IMR-90 (cell line): ENCODE measurements at regions not wholly inside any gene's neighbourhood (a gene's known extent, or its start where the extent isn't known, plus 50 kb on each side); places are given as distances from the start of the nearest gene placed in this dataset.
"Not testable (repeated sequence)": the region's sequence is repeated elsewhere in the genome, so short reads cannot be mapped to it uniquely, and the experiment has no call there.

Experiments used
- ATAC-seq: fragments of 200-7000 bp; cut with Tn5 transposase; 2 replicates; pipeline ENCODE4 v1.9.1; 2020; ENCODE audit warnings: low read depth, mild to moderate bottlenecking, moderate library complexity
- BruUV-seq: library from RNA; stranded (reverse); fragments of 400-500 nt; replicated peaks from 2 replicates; lab custom pipeline; 2021; lab: Mats Ljungman, UMichigan
- CTCF ChIA-PET: fragments of 300-600 bp; formaldehyde crosslinking; extraction: SDS; loops from one replicate; lab custom pipeline; 2021; ENCODE audit warnings: antibody characterized with exemption; lab: Yijun Ruan, JAX
- POLR2A ChIA-PET: fragments of 300-600 bp; sonication (Branson Sonifier 250); formaldehyde crosslinking; loops from one replicate; lab custom pipeline; 2022; ENCODE audit warnings: antibody characterized with exemption; ENCODE audit not compliant: unreplicated experiment; lab: Charles Lee
- DNase-seq: peaks from one replicate; pipeline ENCODE4 v3.0.0; 2013
- H2AFZ ChIP-seq: replicated peaks from 2 replicates; pipeline ENCODE3; 2013; ENCODE audit warnings: low read length, mild to moderate bottlenecking; ENCODE audit not compliant: poor library complexity
- H2AK5ac ChIP-seq: 2 replicates; pipeline ENCODE4 v1.6.1; 2013; ENCODE audit warnings: low read depth, low read length, inconsistent platforms
- H2AK9ac ChIP-seq: replicated peaks from 2 replicates; pipeline ENCODE3; 2013; ENCODE audit warnings: mild to moderate bottlenecking, low read depth, low read length, moderate library complexity; ENCODE audit not compliant: poor library complexity
- H2BK120ac ChIP-seq: 2 replicates; pipeline ENCODE4 v1.6.1; 2013; ENCODE audit warnings: low read depth, low read length, inconsistent platforms
- H2BK15ac ChIP-seq: 3 replicates; pipeline ENCODE4 v1.6.1; 2013; ENCODE audit warnings: low read depth, low read length, inconsistent platforms
- H2BK20ac ChIP-seq: 2 replicates; pipeline ENCODE4 v1.6.1; 2013; ENCODE audit warnings: low read depth, mild to moderate bottlenecking, inconsistent platforms, low read length, moderate library complexity
- H2BK5ac ChIP-seq: 2 replicates; pipeline ENCODE4 v1.6.1; 2013; ENCODE audit warnings: mild to moderate bottlenecking, low read depth, low read length, inconsistent platforms; ENCODE audit not compliant: poor library complexity, severe bottlenecking
- H3K14ac ChIP-seq: replicated peaks from 2 replicates; pipeline ENCODE4 v1.6.1; 2013; ENCODE audit warnings: low read depth, low read length, inconsistent platforms
- H3K18ac ChIP-seq: 2 replicates; pipeline ENCODE4 v1.6.1; 2013; ENCODE audit warnings: low read depth, low read length, control low read depth
- H3K23ac ChIP-seq: 2 replicates; pipeline ENCODE4 v1.6.1; 2013; ENCODE audit warnings: low read depth, low read length, inconsistent platforms
- H3K27ac ChIP-seq: 2 replicates; pipeline ENCODE4 v1.5.1; 2013; ENCODE audit warnings: mild to moderate bottlenecking, control low read depth, low read length; ENCODE audit not compliant: insufficient read depth
- H3K27me3 ChIP-seq: 2 replicates; pipeline ENCODE4 v1.6.1; 2013; ENCODE audit warnings: low read length; ENCODE audit not compliant: control insufficient read depth, insufficient read depth
- H3K36me3 ChIP-seq: 2 replicates; pipeline ENCODE4 v1.6.1; 2013; ENCODE audit warnings: low read length, mixed read lengths; ENCODE audit not compliant: control insufficient read depth, insufficient read depth
- H3K4ac ChIP-seq: 2 replicates; pipeline ENCODE4 v1.6.1; 2013; ENCODE audit warnings: low read depth, low read length, inconsistent platforms
- H3K4me1 ChIP-seq: 2 replicates; pipeline ENCODE4 v1.6.1; 2013; ENCODE audit warnings: low read length, mixed read lengths; ENCODE audit not compliant: control insufficient read depth, insufficient read depth
- H3K4me2 ChIP-seq: 2 replicates; pipeline ENCODE4 v1.6.1; 2013; ENCODE audit warnings: low read depth, mild to moderate bottlenecking, control low read depth, low read length, moderate library complexity
- H3K4me3 ChIP-seq: 2 replicates; pipeline ENCODE4 v1.5.1; 2013; ENCODE audit warnings: low read depth, mild to moderate bottlenecking, control low read depth, low read length, moderate library complexity; ENCODE audit not compliant: insufficient read depth
- H3K56ac ChIP-seq: 2 replicates; pipeline ENCODE4 v1.6.1; 2013; ENCODE audit warnings: low read length, inconsistent platforms; ENCODE audit not compliant: insufficient read depth; ENCODE audit errors: extremely low read depth
- H3K79me1 ChIP-seq, 2 experiments: 2 replicates each; pipeline ENCODE4 v1.6.1; 2013; ENCODE audit warnings: low read length in 2 of 2, inconsistent platforms in 1 of 2, low read depth in 1 of 2
- H3K9ac ChIP-seq: 2 replicates; pipeline ENCODE4 v1.6.1; 2013; ENCODE audit warnings: low read depth, low read length, control low read depth
- H3K9me1 ChIP-seq: 2 replicates; pipeline ENCODE4 v1.6.1; 2013; ENCODE audit warnings: low read length, inconsistent platforms; ENCODE audit not compliant: insufficient read depth
- H3K9me3 ChIP-seq: 2 replicates; pipeline ENCODE4 v1.6.1; 2013; ENCODE audit warnings: low read length; ENCODE audit not compliant: control insufficient read depth, insufficient read depth
- H4K20me1 ChIP-seq: 2 replicates; pipeline ENCODE4 v1.6.1; 2013; ENCODE audit warnings: low read length, inconsistent platforms; ENCODE audit not compliant: insufficient read depth
- H4K5ac ChIP-seq: 2 replicates; pipeline ENCODE4 v1.6.1; 2013; ENCODE audit warnings: mild to moderate bottlenecking, low read depth, low read length, control low read depth
- H4K8ac ChIP-seq, 2 experiments: 2 replicates each; pipeline ENCODE4 v1.6.1; 2013; ENCODE audit warnings: low read depth in 2 of 2, low read length in 2 of 2, control low read depth in 1 of 2, inconsistent platforms in 1 of 2
- H4K91ac ChIP-seq: 2 replicates; pipeline ENCODE4 v1.6.1; 2013; ENCODE audit warnings: low read depth, low read length, inconsistent platforms; ENCODE audit not compliant: insufficient read depth
- BHLHE40 ChIP-seq: fragments of 150-350 bp; IDR thresholded peaks from 2 replicates; pipeline ENCODE4 v1.6.1; 2016; ENCODE audit warnings: mild to moderate bottlenecking, low read depth, low read length
- POLR2A ChIP-seq: IDR thresholded peaks from 2 replicates; pipeline ENCODE4 v1.6.1; 2012; ENCODE audit warnings: mild to moderate bottlenecking, low read depth, low read length
- RCOR1 ChIP-seq: IDR thresholded peaks from 2 replicates; pipeline ENCODE4 v1.6.1; 2012; ENCODE audit warnings: mild to moderate bottlenecking, low read length, improper control_type of control experiment; ENCODE audit not compliant: insufficient replicate concordance
- RFX5 ChIP-seq: IDR thresholded peaks from 2 replicates; pipeline ENCODE4 v1.8.0; 2012; ENCODE audit warnings: low read depth, mild to moderate bottlenecking, low read length, moderate library complexity
- SMC3 ChIP-seq: fragments of 150-350 bp; IDR thresholded peaks from 2 replicates; pipeline ENCODE4 v1.6.1; 2016; ENCODE audit warnings: low read depth, mild to moderate bottlenecking, antibody characterized with exemption, low read length, moderate library complexity
- WGBS, 2 experiments: methylation state at CpG; one replicate each; pipeline versions ENCODE4 v1.1.5 to v1.1.7; 2013; ENCODE audit warnings: missing lambda C conversion rate in 2 of 2; ENCODE audit not compliant: insufficient read length in 1 of 2; ENCODE audit errors: extremely low coverage in 2 of 2; 5-methylcytosine and 5-hydroxymethylcytosine counted together
- dilution Hi-C: fragments of 300-500 bp; cut with HindIII; formaldehyde crosslinking; loops from one replicate; pipeline ENCODE4 v1.14.3; 2018; ENCODE audit warnings: low sequenced_read_pairs; ENCODE audit not compliant: unreplicated experiment
- in situ Hi-C: fragments of 300-500 bp; cut with MboI; formaldehyde crosslinking; loops from 3 replicates; pipeline ENCODE4 v1.14.3; 2019; ENCODE audit warnings: low sequenced_read_pairs, inconsistent platforms, mixed read lengths
- intact Hi-C: fragments of 100-400 bp; cut with micrococcal nuclease; formaldehyde crosslinking; loops from 2 replicates; pipeline ENCODE4 v1.10.0; 2022

DNA sequence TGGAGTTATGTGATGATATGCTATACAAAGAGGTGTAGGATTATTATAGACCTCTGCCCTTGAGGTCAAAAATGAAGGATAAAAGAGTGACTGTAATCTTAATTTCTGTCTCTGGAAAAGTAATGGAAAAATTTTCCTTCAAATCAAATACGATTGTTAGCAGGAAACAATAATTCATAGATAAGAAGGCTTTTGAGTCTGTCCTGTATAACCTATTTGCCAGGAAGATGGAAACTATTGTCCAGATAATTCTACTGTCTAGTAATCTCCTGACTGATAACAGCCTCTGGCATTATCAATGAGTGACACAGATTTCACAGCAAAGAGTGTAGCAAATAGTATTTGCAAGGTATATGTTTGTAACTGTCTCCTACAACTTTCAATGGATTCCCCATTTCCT, 307.8 kb downstream of the MTX2 start:
- ChIA-PET POLR2A (no interaction called here), CTCF (no interaction called here)
- no peaks in the 10 kb centered on the region for H4K20me1 ChIP-seq
- H3K27ac ChIP-seq, result no peak overlapping the region
- H3K14ac ChIP-seq, result no peak overlapping the region
- no peaks in the 10 kb centered on the region for H3K36me3 ChIP-seq
- H3K4ac ChIP-seq, result no peak overlapping the region
- no peaks in the 10 kb centered on the region; the same call in none of the 2 replicates for H3K27me3 ChIP-seq
- DNase-seq (no peak), ATAC-seq (no peak)
- H4K91ac ChIP-seq, result no peak overlapping the region
- no TSS peak for BruUV-seq
- H3K18ac ChIP-seq, result no peak overlapping the region
- H3K4me3 ChIP-seq, result no peak overlapping the region
- H3K56ac ChIP-seq, result no peak overlapping the region
- no peak overlapping the region for H4K8ac ChIP-seq
- no CpG with 5 or more reads among the region's 1 CpG for WGBS, 2 experiments
- H2BK120ac ChIP-seq, result no peak overlapping the region
- H2AK9ac ChIP-seq, result no peak overlapping the region
- H2BK20ac ChIP-seq, result no peak overlapping the region
- no peak overlapping the region for H2BK5ac ChIP-seq
- H3K23ac ChIP-seq, result no peak overlapping the region
- H3K9ac ChIP-seq, result no peak overlapping the region
- H2AK5ac ChIP-seq, result no peak overlapping the region
- dilution Hi-C loops (no loop called here), intact Hi-C loops (no loop called here), in situ Hi-C loops (no loop called here)
- no peak overlapping the region for H3K4me2 ChIP-seq
- no peaks in the 10 kb centered on the region for H3K9me3 ChIP-seq
- H2BK15ac ChIP-seq, result no peak overlapping the region
- H3K79me1 ChIP-seq, result no peaks in the 10 kb centered on the region
- no peak overlapping the region for H2AFZ ChIP-seq
- H3K9me1 ChIP-seq, result no peaks in the 10 kb centered on the region
- TF ChIP-seq BHLHE40 (no peak), POLR2A (no peak), RFX5 (no peak), SMC3 (no peak), RCOR1 (no peak)
- H4K5ac ChIP-seq, result no peak overlapping the region
- H3K4me1 ChIP-seq, result no peaks in the 10 kb centered on the region

DNA sequence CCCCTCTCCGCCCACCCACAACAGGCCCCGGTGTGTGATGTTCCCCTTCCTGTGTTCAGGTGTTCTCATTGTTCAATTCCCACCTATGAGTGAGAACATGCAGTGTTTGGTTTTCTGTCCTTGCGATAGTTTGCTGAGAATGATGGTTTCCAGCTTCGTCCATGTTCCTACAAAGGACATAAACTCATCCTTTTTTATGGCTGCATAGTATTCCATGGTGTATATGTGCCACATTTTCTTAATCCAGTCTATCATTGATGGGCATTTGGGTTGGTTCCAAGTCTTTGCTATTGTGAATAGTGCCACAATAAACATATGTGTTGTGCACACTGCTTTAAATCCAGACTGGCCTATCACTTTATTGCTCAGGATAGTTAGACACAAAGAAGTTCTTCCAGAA, 309.1 kb downstream of the MTX2 start:
- H2BK20ac ChIP-seq, H3K36me3 ChIP-seq, H3K23ac ChIP-seq, H2BK5ac ChIP-seq, H3K4me3 ChIP-seq, intact Hi-C loops, H3K4me2 ChIP-seq, H3K14ac ChIP-seq, H3K18ac ChIP-seq, H4K20me1 ChIP-seq, H3K79me1 ChIP-seq, H3K9me1 ChIP-seq, in situ Hi-C loops, H3K56ac ChIP-seq, DNase-seq, H3K9me3 ChIP-seq, H4K5ac ChIP-seq, H2AFZ ChIP-seq, H4K91ac ChIP-seq, H3K9ac ChIP-seq, ATAC-seq, H3K4ac ChIP-seq, CTCF ChIA-PET, H3K4me1 ChIP-seq, H4K8ac ChIP-seq, H2AK9ac ChIP-seq, H3K27me3 ChIP-seq, POLR2A ChIA-PET, H3K27ac ChIP-seq, H2BK15ac ChIP-seq, dilution Hi-C loops, H2AK5ac ChIP-seq, H2BK120ac ChIP-seq, BruUV-seq: not testable (repeated sequence)
- no CpG with 5 or more reads among the region's 4 CpGs for WGBS, 2 experiments
